Panc1 (cell line): ENCODE measurements at regions not wholly inside any gene's neighbourhood (a gene's known extent, or its start where the extent isn't known, plus 50 kb on each side); places are given as distances from the start of the nearest gene placed in this dataset.

Source experiments
- POLR2AphosphoS5 ChIP-seq: IDR thresholded peaks from 2 replicates; pipeline ENCODE4 v1.6.1; 2012; ENCODE audit warnings: mild to moderate bottlenecking, low read depth, low read length, moderate library complexity
- REST ChIP-seq, 2 experiments: IDR thresholded peaks; 2 replicates each; pipeline ENCODE4 v1.6.1; 2011 to 2012; ENCODE audit warnings: low read depth in 2 of 2, control low read depth in 1 of 2, low read length in 1 of 2, mild to moderate bottlenecking in 1 of 2, moderate library complexity in 1 of 2; ENCODE audit not compliant: insufficient read depth in 1 of 2
- TCF7L2 ChIP-seq: IDR thresholded peaks from 2 replicates; pipeline ENCODE4 v1.6.1; 2011; ENCODE audit warnings: mild to moderate bottlenecking, low read depth, low read length, inconsistent platforms
- TF ChIP-seq, protein P1 (sequence below): fragments of 450-650 bp; IDR thresholded peaks from 2 replicates; pipeline ENCODE4 v1.5.1; 2017; ENCODE audit warnings: mild to moderate bottlenecking

DNA sequence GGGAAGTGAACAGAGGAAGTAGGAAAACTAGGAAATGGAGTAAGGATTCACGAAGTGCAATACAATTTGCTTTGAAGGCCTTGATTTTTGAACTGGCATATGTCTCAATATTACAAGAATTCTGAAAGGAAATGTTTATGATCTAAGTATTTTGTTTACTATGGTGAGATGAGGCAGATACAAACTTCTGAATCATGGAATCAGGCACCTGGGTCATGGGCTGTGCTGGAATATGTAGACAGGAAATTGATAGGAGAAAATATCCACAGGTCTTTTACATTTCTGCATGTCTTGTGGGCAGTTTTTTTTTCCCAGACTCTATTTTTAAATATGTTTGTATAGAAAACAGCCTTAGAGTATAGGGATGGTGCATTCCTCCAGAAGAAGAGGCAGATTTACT, 117.1 kb downstream of the PPP1R3A start:
- TF ChIP-seq, protein P1, sequence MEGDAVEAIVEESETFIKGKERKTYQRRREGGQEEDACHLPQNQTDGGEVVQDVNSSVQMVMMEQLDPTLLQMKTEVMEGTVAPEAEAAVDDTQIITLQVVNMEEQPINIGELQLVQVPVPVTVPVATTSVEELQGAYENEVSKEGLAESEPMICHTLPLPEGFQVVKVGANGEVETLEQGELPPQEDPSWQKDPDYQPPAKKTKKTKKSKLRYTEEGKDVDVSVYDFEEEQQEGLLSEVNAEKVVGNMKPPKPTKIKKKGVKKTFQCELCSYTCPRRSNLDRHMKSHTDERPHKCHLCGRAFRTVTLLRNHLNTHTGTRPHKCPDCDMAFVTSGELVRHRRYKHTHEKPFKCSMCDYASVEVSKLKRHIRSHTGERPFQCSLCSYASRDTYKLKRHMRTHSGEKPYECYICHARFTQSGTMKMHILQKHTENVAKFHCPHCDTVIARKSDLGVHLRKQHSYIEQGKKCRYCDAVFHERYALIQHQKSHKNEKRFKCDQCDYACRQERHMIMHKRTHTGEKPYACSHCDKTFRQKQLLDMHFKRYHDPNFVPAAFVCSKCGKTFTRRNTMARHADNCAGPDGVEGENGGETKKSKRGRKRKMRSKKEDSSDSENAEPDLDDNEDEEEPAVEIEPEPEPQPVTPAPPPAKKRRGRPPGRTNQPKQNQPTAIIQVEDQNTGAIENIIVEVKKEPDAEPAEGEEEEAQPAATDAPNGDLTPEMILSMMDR: no peak
- TF ChIP-seq REST (IDR thresholded peaks at IDR 0.05; ENCODE audit: insufficient read depth in 1 of 2, low read depth in 2 of 2, low read length in 1 of 2) (no peak), POLR2AphosphoS5 (no peak), TCF7L2 (no peak)
